ENCODE measurements at regions not wholly inside any gene's neighbourhood (a gene's known extent, or its start where the extent isn't known, plus 50 kb on each side); places are given as distances from the start of the nearest gene placed in this dataset.

DNA sequence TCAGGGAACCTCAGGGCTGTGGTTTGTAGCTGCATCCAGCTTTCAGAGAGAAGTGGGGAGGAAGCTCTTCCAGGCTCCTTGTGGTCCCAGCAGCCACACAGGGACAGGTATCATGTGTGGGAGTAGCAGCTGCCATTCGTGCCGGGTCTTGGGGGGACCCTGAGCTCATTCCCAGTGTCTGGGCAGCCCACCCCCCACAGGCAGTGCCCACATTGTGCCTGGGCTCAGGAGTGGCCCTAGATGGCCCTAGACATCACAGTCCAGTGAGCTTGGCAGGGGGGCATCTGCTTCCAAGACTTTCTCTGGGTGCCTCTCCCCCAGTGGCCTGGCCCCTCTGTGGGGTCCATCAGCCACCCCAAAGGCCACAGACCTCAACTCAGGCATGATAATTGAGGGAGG lies 619.7 kb downstream of the BRD1 start:
- in situ Hi-C loops (cut with HindIII; ENCODE audit: low pct_unique_long_range_greater_than_20kb, low sequenced_read_pairs): no loop called here
- no peak for TF ChIP-seq JUND (IDR thresholded peaks at IDR 0.05; ENCODE audit: low read depth)
- DNase-seq (ENCODE audit: low read depth in 1 of 2, low spot score in 1 of 2): no peak

DNA sequence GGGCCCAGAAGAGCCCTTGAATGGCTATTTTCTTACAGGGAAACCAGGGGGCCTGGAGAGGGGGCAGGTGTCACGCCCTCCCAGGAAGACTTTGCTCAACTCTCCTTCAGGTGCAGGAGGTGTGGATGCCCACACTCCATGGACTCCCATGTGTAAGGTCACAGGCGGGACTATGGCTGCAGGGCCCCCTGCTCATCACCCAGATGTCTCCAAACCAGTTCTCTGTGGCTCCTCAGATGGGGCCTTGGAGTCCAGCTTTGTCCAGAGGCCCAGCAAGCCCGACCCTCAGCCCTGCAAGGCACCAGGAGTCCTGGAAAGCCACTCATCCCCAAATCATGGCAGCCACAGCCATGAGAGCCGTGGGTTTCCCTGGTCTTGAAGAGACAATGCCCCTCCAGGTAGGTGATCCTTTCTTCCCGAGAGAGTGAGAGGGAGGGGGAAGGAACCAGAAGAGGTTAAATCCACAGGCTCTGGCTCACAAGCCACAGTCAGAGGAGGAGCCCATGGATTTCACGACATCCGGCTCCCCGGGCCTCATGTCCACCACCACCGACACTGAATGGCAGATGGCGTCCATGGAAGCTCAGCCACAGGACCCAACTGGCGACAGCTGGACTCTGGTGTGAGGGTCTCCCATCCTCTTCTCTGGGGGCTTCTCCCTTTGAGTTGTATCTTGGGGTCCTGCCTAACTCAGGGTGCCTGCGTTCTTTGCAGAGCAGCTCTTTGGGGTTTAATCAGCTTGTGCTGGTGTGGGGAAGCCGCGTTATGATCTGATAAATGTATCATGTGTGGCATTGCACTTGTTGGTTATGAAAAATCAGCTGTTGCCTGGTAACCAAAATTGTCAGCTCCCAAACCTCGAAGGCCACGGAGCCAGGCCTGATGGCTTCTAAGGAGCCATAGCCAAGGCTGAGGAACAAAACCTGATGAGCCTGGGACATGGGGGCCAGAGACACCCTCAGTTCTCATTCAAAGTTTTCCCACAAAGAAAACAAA lies 620.4 kb downstream of the BRD1 start:
- no peak for DNase-seq (ENCODE audit: low read depth in 1 of 2, low spot score in 1 of 2)

DNA sequence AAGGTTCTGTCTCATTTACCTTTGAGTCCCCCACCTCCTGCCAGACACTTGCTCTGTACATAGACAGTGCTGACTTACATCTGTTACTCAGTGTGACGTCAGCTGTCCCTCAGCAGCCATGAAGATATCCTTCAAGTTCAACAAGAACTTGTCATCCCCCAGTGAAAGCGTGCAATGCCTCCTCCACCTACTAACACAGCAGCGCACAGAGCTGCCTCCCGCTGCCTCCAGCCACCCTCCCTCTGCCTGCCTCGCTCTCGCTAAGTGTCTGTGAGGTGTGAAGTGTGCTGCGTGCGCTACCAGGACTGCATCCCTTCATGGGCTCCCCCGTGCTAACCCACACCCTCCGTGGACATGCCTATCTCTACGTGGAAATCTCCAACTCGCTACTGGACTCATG lies 621.4 kb downstream of the BRD1 start:
- TF ChIP-seq JUND (IDR thresholded peaks at IDR 0.05; ENCODE audit: low read depth): no peak
- in situ Hi-C loops (cut with HindIII; ENCODE audit: low pct_unique_long_range_greater_than_20kb, low sequenced_read_pairs): no loop called here
- DNase-seq (ENCODE audit: low read depth in 1 of 2, low spot score in 1 of 2): no peak

More for the DNA sequence above, 620.4 kb downstream of the BRD1 start:
- no peak for TF ChIP-seq JUND (IDR thresholded peaks at IDR 0.05; ENCODE audit: low read depth)
- in situ Hi-C loops (cut with HindIII; ENCODE audit: low pct_unique_long_range_greater_than_20kb, low sequenced_read_pairs): no loop called here

DNA sequence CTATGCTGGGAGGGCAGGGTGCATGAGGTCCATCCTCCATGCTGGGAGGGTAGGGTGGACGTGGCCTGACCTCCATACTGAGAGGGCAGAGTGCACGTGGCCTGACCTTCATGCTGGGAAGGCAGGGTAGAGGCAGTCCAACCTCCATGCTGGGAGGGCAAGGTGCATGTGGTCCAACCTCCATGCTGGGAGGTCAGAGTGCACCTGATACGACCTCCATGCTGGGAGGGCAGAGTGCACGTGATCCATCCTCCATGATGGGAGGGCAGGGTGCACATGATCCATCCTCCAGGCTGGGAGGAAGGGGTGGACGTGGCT lies 622.2 kb downstream of the BRD1 start:
- in situ Hi-C loops (cut with HindIII; ENCODE audit: low pct_unique_long_range_greater_than_20kb, low sequenced_read_pairs): no loop called here
- DNase-seq (ENCODE audit: low read depth in 1 of 2, low spot score in 1 of 2): no peak
- no peak for TF ChIP-seq JUND (IDR thresholded peaks at IDR 0.05; ENCODE audit: low read depth)

DNA sequence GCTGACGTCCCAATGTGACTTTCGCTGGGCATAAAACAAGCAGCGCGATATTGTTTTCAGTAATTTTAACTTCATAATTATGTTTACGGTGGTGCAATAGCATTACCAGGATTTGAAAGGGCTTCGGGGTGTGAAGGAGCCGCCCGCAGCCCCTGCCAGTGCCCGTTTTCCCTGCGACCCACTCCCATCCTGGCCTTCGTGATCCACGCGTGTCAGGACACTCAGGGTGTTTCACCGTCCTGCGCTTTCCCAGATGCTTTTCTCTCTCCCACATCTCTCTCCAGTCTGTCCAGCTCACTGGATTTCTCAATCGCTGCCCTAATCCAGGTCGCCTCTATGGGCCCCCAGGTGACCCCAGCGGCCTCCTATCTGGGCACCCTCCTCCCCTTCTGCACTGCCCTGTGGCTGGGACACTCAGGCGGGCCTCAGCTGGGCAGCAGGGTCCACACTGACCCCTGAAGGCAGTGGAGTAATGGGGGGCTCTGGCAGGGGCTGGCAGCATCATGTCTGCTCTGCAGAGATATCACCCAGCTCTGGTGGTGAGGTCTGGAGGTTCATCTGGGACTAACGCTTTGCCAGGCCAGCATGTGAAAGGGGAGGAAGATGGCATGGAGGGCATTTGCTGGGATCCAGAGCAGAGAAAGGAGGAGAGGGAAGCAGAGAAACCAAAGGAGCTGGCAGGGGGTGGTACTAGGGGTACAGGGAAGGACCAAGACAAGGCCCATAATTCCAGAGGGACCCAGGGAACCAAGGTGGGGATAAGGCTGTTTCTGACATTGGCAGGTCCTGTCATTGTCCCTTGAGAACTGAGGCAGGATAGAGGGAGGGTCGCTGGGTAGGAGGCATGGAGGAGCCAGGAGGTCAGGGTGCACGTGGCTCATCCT lies 622.8 kb downstream of the BRD1 start:
- in situ Hi-C loops (cut with HindIII; ENCODE audit: low pct_unique_long_range_greater_than_20kb, low sequenced_read_pairs): no loop called here
- DNase-seq (ENCODE audit: low read depth in 1 of 2, low spot score in 1 of 2): no peak
- TF ChIP-seq JUND (IDR thresholded peaks at IDR 0.05; ENCODE audit: low read depth): no peak

DNA sequence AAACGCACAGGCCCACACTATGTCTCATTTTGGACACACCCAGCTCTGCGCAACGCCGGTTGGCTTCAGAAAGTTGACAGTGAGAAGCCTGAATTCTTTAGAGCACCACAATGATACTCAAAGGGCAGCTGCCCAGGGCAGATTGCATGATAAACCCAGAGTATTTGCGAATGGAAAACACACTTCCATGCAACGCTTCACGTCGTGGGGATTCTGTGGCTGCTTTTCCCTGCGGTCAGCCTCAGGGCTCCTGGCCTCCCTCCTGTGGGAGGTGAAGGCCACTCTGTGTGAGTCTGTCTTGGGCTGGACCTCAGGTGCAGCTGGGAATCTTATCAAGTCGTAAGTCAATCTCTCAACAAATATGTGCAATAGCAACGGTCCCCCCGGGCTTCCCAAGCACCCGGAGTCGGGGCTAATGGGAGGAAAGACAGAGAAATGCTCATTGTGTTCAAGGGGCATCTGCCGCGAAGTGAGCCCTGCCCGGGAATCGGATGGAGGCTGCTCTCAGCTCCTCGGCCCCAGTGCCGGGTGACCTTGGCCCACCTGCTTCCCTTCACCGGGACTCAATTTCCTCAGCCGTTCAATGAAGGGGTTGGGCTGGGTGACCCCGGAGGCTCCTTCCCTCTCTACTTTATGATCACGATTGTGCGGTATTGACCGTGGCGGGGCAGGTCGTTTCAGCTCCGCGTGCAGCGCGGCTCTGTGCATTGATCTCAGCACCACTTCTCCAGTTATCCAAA lies 623.6 kb downstream of the BRD1 start:
- no peak for DNase-seq (ENCODE audit: low read depth in 1 of 2, low spot score in 1 of 2)
- in situ Hi-C loops (cut with HindIII; ENCODE audit: low pct_unique_long_range_greater_than_20kb, low sequenced_read_pairs): no loop called here
- TF ChIP-seq JUND (IDR thresholded peaks at IDR 0.05; ENCODE audit: low read depth): no peak

DNA sequence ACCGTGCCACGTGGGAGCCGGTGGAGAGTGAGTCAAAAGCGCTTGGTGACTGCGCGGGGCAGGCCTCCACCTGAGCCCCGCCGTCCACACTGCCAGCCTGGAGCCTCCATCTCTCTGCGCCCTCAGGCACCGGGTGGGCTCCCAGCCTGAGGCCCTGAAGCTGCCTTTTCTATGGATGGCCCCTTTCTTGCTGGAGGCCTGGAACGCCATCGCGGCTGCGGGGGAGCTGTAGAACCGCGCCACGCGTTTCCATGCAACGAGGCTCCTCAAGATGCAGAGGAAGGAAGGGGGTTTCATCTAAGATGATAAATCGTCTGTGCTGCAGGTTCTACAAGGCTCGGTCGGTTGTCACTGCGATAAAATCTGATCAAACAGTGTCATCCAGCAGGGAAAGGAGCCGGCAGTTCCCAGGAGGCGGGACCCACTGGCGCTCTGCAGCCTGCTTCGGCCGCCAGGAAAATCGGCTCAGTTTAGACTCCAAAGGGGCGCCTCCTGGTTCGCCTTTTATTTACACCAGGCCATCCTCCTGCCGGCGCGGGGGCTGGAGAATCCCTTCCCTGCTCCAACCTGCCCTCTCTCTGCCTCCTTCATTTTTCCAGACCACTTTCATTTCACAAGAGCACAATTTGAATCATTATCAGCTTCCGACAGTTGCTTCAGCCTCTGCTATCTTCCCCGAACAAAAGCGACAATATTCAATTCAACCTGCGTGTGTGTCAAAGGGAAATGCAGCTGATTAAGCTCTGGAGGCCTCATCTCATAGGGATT lies 624.4 kb downstream of the BRD1 start:
- TF ChIP-seq JUND (IDR thresholded peaks at IDR 0.05; ENCODE audit: low read depth): no peak
- in situ Hi-C loops (cut with HindIII; ENCODE audit: low pct_unique_long_range_greater_than_20kb, low sequenced_read_pairs): no loop called here
- DNase-seq (ENCODE audit: low read depth in 1 of 2, low spot score in 1 of 2): no peak

DNA sequence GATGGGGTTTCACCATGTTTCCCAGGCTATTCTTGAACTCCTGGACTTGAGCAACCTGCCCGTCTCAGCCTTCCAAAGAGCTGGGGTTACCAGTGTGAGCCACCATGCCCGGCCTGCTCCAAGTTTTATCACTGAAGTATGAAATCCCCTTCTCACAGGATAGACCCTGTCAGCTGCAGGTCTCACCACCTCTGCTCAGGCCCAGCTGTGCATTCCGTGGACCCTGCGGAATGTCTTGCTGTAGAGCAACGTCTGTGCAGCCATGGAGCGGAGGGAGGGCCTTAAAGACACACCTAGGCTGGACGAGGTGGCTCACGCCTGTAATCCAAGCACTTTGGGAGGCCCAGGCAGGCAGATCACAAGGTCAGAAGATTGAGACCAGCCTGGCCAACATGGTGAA lies 625.4 kb downstream of the BRD1 start:
- in situ Hi-C loops (cut with HindIII; ENCODE audit: low pct_unique_long_range_greater_than_20kb, low sequenced_read_pairs): no loop called here
- no peak for DNase-seq (ENCODE audit: low read depth in 1 of 2, low spot score in 1 of 2)
- no peak for TF ChIP-seq JUND (IDR thresholded peaks at IDR 0.05; ENCODE audit: low read depth)

DNA sequence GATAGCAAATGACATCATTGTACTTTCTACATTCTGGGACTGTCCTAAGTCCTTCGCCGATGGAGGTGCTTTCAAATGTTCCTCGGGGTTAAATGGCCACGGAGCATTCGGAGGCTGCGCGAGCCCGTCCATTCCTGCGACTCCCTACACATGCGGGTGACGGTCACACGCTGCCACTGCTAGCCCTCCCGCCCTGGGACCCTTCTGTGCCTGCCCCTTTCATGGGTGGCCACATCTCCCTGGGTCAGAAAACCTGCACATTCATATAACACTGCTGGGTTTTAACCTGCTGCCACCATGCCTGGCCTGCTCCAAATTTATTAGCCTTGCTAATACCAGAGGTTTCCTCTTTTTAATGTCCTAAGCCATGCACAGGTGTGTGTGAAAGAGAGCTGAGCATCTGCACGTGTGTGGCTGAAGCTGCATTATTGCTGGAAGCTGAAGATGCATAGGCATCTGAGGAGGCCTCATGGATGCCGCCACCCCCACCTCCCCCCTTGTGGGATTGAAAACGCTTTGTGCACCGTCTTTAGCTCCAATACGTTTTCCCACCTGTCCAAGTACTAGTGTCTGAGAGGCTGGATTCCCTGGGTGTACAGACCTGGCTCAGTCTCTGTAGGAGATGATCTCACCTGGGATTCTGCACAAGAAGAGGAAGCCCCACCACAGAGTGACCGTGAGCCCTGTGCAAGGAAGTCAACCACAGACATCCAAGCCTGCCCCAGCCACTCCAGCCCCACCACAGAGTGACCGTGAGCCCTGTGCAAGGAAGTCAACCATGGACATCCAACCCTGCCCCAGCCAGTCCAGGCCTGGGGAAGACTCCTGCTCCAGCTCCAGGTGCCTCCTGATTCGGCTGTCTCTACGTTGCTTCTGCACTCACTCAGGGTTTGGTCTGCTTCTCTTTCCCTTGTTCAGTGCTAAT lies 626.4 kb downstream of the BRD1 start:
- DNase-seq (ENCODE audit: low read depth in 1 of 2, low spot score in 1 of 2): no peak
- TF ChIP-seq JUND (IDR thresholded peaks at IDR 0.05; ENCODE audit: low read depth): no peak
- in situ Hi-C loops (cut with HindIII; ENCODE audit: low pct_unique_long_range_greater_than_20kb, low sequenced_read_pairs): no loop called here

DNA sequence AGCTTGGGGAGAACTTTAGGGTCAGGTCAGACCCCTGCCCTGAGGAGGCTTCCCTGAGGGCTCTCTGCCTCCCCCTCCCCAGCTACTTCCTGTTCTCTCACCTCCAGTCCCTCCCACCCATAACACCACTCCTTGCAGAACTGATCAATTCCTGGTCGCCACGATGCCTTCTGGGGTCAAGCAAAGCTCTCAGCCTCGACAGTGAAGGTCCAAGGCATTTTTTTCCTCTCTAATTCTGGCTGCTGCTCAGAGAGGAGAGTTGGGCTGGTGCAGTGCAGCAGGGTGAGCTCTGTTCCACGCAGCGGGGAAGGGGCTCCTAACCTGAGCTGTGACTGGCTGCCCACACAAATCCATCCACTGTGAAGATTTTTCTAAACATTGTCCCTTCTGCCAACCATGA lies 628.4 kb downstream of the BRD1 start:
- in situ Hi-C loops (cut with HindIII; ENCODE audit: low pct_unique_long_range_greater_than_20kb, low sequenced_read_pairs): no loop called here
- no peak for TF ChIP-seq JUND (IDR thresholded peaks at IDR 0.05; ENCODE audit: low read depth)

DNA sequence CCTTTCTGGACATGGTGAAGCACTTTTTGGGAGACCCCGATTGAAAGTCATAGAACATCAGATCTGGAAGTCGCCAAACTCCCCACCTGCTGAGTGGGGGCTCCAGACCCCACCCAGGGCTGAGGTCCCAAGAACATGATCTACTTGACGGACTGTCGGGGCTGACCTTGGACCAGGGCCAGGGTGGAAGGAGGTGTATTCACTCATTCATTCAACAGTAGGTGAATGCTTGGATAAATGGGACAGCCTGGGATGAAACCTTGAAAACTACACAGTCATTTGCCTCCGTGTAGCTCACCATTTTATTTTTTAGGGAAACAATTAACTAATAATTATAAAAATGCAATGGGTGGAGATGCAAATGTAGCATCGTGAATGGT lies 629.0 kb downstream of the BRD1 start:
- TF ChIP-seq JUND (IDR thresholded peaks at IDR 0.05; ENCODE audit: low read depth): no peak
- in situ Hi-C loops (cut with HindIII; ENCODE audit: low pct_unique_long_range_greater_than_20kb, low sequenced_read_pairs): no loop called here
- DNase-seq (ENCODE audit: low read depth in 1 of 2, low spot score in 1 of 2): no peak

More for the DNA sequence above, 628.4 kb downstream of the BRD1 start:
- no peak for DNase-seq (ENCODE audit: low read depth in 1 of 2, low spot score in 1 of 2)
